Lower lobe of right lung (tissue), 2 donors: ENCODE measurements at regions not wholly inside any gene's neighbourhood (a gene's known extent, or its start where the extent isn't known, plus 50 kb on each side); places are given as distances from the start of the nearest gene placed in this dataset.

Source experiments
- ATAC-seq, 2 donors: fragments of 200-7000 bp; cut with Tn5 transposase; one replicate each; pipeline ENCODE4 v1.9.1; 2020 to 2022; ENCODE audit warnings: mild to moderate bottlenecking in 2 of 2, moderate library complexity in 2 of 2
- DNase-seq: peaks from one replicate; pipeline ENCODE4 v3.0.0-alpha.2; 2020
- H3K27ac ChIP-seq: fragments of 200-600 bp; one replicate; pipeline ENCODE4 v1.8.0; 2022
- H3K27me3 ChIP-seq: fragments of 200-600 bp; one replicate; pipeline ENCODE4 v1.8.0; 2022; ENCODE audit warnings: low read depth
- H3K36me3 ChIP-seq: fragments of 200-600 bp; one replicate; pipeline ENCODE4 v1.8.0; 2022; ENCODE audit warnings: mild to moderate bottlenecking
- H3K4me1 ChIP-seq: fragments of 200-600 bp; one replicate; pipeline ENCODE4 v1.8.0; 2022
- H3K4me3 ChIP-seq: fragments of 200-600 bp; one replicate; pipeline ENCODE4 v1.8.0; 2022; ENCODE audit warnings: mild to moderate bottlenecking
- H3K9me3 ChIP-seq: fragments of 200-600 bp; one replicate; pipeline ENCODE4 v1.8.0; 2022
- intact Hi-C: fragments of 100-400 bp; cut with DNase I; formaldehyde crosslinking; loops from one replicate; pipeline ENCODE4 v1.11.0; 2022
- TF ChIP-seq, protein P1 (sequence below): fragments of 200-600 bp; IDR thresholded peaks from one replicate; pipeline ENCODE4 v1.8.0; 2022; ENCODE audit warnings: antibody characterized with exemption, mild to moderate bottlenecking
- donor health status: DM: no; HTN: yes; CAD: no; lungs with severe emphysema.

- H3K4me3 ChIP-seq = no peak overlapping the region
- intact Hi-C loops = no loop called here
- TF ChIP-seq, protein P1, sequence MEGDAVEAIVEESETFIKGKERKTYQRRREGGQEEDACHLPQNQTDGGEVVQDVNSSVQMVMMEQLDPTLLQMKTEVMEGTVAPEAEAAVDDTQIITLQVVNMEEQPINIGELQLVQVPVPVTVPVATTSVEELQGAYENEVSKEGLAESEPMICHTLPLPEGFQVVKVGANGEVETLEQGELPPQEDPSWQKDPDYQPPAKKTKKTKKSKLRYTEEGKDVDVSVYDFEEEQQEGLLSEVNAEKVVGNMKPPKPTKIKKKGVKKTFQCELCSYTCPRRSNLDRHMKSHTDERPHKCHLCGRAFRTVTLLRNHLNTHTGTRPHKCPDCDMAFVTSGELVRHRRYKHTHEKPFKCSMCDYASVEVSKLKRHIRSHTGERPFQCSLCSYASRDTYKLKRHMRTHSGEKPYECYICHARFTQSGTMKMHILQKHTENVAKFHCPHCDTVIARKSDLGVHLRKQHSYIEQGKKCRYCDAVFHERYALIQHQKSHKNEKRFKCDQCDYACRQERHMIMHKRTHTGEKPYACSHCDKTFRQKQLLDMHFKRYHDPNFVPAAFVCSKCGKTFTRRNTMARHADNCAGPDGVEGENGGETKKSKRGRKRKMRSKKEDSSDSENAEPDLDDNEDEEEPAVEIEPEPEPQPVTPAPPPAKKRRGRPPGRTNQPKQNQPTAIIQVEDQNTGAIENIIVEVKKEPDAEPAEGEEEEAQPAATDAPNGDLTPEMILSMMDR = no peak
- DNase-seq = no peak
- H3K27ac ChIP-seq = no peak overlapping the region
- no peaks in the 10 kb centered on the region for H3K9me3 ChIP-seq
- no peak for ATAC-seq
- no peaks in the 10 kb centered on the region for H3K4me1 ChIP-seq
- no peaks in the 10 kb centered on the region for H3K27me3 ChIP-seq
- H3K36me3 ChIP-seq = no peaks in the 10 kb centered on the region
Observed at GRCh38 chr6:14512246-14512645, 394.7 kb downstream of the CD83 start.

DNA sequence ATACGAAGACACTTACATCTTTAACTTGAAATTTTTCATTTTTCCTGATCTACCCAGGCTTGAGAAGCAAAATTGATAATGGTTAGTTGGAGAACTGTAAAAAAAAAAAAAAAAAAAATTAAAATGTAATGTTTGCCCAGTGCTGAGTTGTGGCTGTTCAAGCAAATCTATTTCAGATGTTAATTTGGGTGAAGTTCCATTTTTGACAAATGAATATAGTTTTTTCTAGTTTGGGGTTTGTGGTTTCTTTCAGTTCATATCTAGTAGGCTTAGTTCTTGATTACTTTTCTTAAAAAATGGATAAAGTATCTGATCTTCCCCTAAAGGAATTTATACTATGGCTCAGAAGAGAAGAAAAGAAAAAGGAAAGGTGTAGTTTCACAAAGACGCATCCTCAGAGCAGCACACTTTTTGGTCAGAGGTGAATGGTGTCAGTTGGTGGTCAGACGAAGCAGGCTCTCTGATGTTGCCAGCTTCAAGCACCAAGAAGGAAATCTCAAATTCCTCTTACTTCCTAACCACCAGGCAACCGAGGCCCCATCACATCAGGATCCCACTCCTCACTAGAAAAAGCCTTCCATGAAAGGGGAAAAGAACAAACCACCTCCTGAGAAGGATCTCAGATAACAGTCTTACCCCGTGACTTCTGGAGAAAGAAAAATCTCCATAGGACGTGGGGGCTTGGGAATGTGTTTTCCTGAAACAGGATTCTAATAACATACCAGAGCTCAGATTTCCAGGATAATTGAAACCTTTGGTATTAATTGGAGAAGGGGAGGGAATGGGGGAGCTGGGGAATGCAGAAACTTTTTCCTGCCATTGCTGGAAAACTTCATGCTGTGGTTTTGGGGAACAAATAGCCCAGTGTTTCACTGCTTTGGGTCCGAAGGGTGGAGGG is 396.2 kb downstream of the CD83 start:
- DNase-seq (no peak), ATAC-seq (no peak)
- H3K36me3 ChIP-seq = no peaks in the 10 kb centered on the region
- intact Hi-C loops = no loop called here
- H3K27ac ChIP-seq = no peak overlapping the region
- H3K4me3 ChIP-seq = no peak overlapping the region
- TF ChIP-seq, protein P1 = no peak
- H3K27me3 ChIP-seq = no peaks in the 10 kb centered on the region
- no peaks in the 10 kb centered on the region for H3K4me1 ChIP-seq
- no peaks in the 10 kb centered on the region for H3K9me3 ChIP-seq

GRCh38 chr6:14516956-14517355 is 399.4 kb downstream of the CD83 start:
- intact Hi-C loops = no loop called here
- DNase-seq (no peak), ATAC-seq (no peak)
- Histone ChIP-seq H3K4me1 (no peaks in the 10 kb centered on the region), H3K27ac (no peak overlapping the region), H3K27me3 (no peaks in the 10 kb centered on the region), H3K4me3 (no peak overlapping the region), H3K9me3 (no peaks in the 10 kb centered on the region), H3K36me3 (no peaks in the 10 kb centered on the region)
- TF ChIP-seq, protein P1 = no peak

DNA sequence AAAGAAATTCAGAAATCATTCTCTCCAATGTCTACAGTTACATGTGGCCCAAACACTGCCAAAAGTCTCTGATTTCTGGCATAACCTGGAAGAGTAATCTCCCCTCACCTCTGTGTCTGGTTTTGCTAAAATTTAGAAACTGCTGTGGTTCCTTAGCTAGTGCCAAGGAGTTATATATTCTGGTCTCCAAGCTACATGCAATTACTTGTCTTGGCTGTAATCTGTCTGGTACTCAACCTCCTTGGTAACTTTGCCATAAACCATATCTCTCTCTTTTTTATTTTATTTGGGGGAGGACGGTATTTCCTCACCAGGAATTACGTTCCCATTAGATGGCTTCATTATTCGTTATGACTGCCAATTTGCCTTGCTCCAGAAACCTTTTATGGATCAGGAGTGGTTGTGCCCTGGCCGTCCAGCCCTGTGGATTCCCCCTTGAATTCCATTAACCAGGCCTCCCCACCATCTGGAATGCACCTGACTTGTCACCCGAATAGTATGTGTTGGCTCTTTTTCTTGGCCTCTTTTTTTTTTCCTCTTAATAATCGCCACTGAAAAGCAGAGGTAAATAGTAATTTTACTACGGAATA is 400.0 kb downstream of the CD83 start:
- intact Hi-C loops = no loop called here
- no peaks in the 10 kb centered on the region for H3K36me3 ChIP-seq

DNA sequence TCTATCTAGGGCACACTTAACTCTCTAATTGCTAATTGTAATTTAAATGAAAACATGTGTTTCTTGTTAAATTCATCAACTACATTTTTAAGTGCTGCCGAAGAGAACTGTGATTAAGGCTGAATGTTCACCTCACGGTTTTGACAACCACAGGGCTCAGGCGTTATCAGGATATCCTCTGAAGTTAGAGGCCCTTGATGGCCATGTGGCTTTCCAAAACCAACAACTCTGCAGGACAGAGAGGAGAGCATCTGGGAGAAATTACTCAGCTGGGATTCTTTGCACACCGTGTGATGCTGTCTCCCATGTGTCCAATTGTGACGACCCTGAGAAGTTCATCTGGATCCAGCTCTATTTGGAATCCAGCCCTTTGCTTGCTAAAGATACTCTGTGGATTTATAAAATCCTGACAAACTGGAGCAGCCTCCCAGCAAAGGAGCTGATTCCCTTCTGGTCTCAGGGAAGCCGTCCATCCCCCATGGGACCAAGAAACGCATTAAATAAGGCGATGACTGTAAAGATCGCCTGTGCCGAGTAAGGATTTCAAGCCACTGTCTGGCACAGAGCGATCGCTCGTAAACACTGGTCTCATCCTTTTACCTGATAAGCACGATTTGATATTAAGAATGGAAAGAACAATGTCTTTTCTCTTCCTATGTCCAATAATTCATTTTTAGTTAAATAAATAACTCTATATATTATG is 401.1 kb downstream of the CD83 start:
- Histone ChIP-seq H3K36me3 (no peaks in the 10 kb centered on the region), H3K9me3 (no peaks in the 10 kb centered on the region), H3K27me3 (no peaks in the 10 kb centered on the region), H3K4me3 (no peak overlapping the region), H3K27ac (no peak overlapping the region), H3K4me1 (no peaks in the 10 kb centered on the region)
- TF ChIP-seq, protein P1 = no peak
- no peak for DNase-seq
- no peak for ATAC-seq
- intact Hi-C loops = no loop called here

More for the DNA sequence above, 400.0 kb downstream of the CD83 start:
- H3K27me3 ChIP-seq = no peaks in the 10 kb centered on the region
- H3K9me3 ChIP-seq = no peaks in the 10 kb centered on the region
- H3K4me3 ChIP-seq = no peak overlapping the region
- ATAC-seq (no peak), DNase-seq (no peak)
- no peaks in the 10 kb centered on the region for H3K4me1 ChIP-seq
- no peak overlapping the region for H3K27ac ChIP-seq
- TF ChIP-seq, protein P1 = no peak
